HL-60 (cell line): ENCODE measurements at regions not wholly inside any gene's neighbourhood (a gene's known extent, or its start where the extent isn't known, plus 50 kb on each side); places are given as distances from the start of the nearest gene placed in this dataset.

ENCODE experiments used
- GABPA ChIP-seq: IDR thresholded peaks from 2 replicates; pipeline ENCODE4 v1.6.1; 2012; ENCODE audit warnings: low read depth
- POLR2AphosphoS5 ChIP-seq: IDR thresholded peaks from 2 replicates; pipeline ENCODE4 v1.6.1; 2012; ENCODE audit warnings: low read depth
- TF ChIP-seq, protein P1 (sequence below): IDR thresholded peaks from one replicate; pipeline ENCODE4 v1.5.1; 2011; ENCODE audit warnings: low read length, control low read depth, inconsistent platforms; ENCODE audit not compliant: insufficient read depth
- TF ChIP-seq, protein P2 (sequence below): IDR thresholded peaks from 2 replicates; pipeline ENCODE4 v1.6.1; 2012; ENCODE audit warnings: low read depth; ENCODE audit not compliant: insufficient replicate concordance

GRCh38 chr9:81380504-81381359, 308.6 kb downstream of the TLE1 start:
- TF ChIP-seq, protein P1, sequence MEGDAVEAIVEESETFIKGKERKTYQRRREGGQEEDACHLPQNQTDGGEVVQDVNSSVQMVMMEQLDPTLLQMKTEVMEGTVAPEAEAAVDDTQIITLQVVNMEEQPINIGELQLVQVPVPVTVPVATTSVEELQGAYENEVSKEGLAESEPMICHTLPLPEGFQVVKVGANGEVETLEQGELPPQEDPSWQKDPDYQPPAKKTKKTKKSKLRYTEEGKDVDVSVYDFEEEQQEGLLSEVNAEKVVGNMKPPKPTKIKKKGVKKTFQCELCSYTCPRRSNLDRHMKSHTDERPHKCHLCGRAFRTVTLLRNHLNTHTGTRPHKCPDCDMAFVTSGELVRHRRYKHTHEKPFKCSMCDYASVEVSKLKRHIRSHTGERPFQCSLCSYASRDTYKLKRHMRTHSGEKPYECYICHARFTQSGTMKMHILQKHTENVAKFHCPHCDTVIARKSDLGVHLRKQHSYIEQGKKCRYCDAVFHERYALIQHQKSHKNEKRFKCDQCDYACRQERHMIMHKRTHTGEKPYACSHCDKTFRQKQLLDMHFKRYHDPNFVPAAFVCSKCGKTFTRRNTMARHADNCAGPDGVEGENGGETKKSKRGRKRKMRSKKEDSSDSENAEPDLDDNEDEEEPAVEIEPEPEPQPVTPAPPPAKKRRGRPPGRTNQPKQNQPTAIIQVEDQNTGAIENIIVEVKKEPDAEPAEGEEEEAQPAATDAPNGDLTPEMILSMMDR, result no peak
- TF ChIP-seq POLR2AphosphoS5, result no peak
- TF ChIP-seq GABPA, result no peak
- TF ChIP-seq, protein P2, sequence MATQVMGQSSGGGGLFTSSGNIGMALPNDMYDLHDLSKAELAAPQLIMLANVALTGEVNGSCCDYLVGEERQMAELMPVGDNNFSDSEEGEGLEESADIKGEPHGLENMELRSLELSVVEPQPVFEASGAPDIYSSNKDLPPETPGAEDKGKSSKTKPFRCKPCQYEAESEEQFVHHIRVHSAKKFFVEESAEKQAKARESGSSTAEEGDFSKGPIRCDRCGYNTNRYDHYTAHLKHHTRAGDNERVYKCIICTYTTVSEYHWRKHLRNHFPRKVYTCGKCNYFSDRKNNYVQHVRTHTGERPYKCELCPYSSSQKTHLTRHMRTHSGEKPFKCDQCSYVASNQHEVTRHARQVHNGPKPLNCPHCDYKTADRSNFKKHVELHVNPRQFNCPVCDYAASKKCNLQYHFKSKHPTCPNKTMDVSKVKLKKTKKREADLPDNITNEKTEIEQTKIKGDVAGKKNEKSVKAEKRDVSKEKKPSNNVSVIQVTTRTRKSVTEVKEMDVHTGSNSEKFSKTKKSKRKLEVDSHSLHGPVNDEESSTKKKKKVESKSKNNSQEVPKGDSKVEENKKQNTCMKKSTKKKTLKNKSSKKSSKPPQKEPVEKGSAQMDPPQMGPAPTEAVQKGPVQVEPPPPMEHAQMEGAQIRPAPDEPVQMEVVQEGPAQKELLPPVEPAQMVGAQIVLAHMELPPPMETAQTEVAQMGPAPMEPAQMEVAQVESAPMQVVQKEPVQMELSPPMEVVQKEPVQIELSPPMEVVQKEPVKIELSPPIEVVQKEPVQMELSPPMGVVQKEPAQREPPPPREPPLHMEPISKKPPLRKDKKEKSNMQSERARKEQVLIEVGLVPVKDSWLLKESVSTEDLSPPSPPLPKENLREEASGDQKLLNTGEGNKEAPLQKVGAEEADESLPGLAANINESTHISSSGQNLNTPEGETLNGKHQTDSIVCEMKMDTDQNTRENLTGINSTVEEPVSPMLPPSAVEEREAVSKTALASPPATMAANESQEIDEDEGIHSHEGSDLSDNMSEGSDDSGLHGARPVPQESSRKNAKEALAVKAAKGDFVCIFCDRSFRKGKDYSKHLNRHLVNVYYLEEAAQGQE, result no peak
